OCI-M1 (cell line): ENCODE measurements at regions not wholly inside any gene's neighbourhood (a gene's known extent, or its start where the extent isn't known, plus 50 kb on each side); places are given as distances from the start of the nearest gene placed in this dataset.
A peak's percentile ranks its signal among the peaks of the same experiment; 100 is the strongest.

ENCODE experiments used
- DNase-seq: peaks from one replicate; lab custom pipeline; 2025; lab: John Stamatoyannopoulos, UW

DNA sequence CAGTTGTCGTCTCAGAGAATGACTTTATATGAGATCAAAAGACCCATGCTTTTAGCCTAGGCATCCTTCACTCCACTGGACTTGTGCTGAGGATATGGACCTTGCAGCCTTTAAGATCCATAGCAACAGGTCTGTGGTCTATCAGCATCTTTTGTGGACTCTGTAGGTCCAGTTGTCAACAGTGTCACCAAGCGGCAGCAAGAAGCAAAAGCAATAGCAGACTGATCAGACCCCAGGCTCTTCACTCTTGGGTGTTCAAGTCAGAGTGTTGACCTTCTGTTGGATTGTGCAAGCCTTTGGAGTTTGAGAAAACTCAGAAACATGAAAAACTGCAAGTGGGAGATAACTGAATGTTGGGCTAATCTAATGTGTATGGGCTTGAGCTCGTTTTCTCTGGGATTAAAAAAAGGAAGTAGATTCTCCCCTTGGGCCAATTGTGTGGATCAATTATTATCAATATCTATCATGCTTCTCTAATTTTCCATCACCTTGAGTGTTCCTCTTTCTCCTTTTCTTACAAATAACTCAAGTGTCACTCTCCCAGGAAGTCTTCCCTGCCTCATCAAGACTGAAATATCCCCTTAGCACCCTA is 144.2 kb downstream of the LYPLAL1 start:
- DNase-seq: peak; percentile 70

DNA sequence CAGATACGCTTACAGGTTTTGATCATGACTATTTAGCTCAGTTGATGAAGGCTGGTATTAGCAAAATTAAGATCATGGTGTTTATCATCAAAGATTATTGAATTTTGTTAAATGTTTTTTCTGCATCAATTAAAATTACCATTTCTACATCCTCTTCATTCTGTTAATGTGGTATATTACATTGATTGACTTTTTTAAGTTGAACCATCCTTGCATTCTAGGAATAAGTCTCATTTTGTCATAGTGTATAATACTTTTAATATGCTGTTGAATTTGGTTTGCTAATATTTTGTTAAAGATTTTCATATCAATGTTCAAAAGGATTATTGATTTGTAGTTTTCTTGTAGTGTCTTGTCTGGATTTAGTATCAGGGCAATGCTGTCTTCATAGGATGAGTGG is 142.4 kb downstream of the LYPLAL1 start:
- no peak for DNase-seq

DNA sequence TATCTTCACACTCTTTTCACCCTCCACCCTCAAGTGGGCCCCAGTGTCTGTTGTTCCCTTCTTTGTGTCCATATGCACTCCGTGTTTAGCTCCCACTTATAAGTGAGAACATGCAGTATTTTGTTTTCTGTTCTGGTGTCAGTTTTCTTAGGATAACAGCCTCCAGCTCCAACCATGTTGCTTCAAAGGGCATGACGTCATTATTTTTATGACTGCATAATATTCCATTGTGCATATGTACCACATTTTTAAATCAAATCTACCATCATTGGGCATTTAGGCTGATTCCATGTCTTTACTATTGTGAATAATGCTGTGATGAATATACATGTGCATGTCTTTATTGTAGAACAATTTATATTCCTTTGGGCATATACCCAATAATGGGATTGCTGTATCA is 140.3 kb downstream of the LYPLAL1 start:
- no peak for DNase-seq

DNA sequence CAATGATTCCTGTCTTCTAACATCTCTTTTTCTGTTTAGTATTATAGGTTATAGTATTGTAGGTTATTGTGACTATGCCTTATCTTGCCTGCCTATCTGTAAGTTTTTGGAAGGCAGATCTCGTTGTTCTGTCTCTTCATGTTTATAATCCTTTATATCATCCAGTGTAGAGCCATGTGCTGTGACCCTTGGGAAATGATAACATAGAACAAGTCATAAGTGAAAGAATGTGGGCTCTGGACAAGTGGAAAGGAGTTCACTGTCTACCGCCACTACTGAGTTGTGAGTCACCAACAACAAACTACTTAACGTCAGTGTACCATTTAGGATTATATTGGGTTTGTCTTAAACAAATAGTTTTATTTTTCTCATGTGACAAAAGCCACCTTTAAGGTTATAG is 139.3 kb downstream of the LYPLAL1 start:
- DNase-seq: no peak

DNA sequence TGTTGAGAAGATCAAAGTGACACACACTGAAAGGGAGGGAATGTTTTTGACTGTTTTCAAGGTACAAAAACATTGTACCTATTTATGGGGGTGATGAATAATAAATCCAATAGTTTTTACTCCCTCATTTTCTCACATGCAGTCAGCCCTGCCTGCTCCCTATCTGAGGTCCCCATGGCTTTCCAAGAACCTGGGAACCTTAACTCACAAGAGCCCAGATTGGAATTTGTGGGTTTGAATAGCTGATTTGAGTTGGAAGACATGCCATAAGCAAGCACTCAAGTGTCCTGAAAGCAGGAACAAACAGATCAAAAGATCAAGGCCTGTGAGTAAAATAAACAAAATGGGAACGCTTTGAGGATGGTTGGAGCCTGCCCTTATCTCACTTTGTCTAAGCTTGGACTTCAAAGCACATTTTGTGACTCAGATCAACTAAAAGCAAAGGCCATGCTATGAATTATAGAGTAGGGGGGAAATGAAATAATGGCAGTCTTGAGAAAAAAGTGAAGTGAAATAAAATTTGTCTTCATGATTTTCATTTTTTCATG is 136.6 kb downstream of the LYPLAL1 start:
- DNase-seq: peak; percentile 13

DNA sequence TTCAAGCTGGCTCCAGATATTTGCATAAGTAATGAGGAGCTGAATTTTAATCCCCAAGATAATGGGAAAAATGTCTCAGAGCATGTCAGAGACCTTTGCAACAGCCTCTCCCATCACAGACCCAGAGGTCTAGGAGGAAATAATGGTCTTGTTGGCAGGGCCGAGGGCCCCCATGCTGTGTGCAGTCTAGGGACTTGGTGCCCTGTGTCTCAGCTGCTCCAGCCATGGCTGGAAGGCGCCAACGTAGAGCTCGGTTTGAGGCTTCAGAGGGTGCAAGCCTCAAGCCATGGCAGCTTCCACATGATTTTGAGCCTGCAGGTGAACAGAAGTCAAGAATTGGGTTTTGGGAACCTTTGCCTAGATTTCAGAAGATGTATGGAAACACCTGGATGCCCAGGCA is 134.7 kb downstream of the LYPLAL1 start:
- DNase-seq: no peak

DNA sequence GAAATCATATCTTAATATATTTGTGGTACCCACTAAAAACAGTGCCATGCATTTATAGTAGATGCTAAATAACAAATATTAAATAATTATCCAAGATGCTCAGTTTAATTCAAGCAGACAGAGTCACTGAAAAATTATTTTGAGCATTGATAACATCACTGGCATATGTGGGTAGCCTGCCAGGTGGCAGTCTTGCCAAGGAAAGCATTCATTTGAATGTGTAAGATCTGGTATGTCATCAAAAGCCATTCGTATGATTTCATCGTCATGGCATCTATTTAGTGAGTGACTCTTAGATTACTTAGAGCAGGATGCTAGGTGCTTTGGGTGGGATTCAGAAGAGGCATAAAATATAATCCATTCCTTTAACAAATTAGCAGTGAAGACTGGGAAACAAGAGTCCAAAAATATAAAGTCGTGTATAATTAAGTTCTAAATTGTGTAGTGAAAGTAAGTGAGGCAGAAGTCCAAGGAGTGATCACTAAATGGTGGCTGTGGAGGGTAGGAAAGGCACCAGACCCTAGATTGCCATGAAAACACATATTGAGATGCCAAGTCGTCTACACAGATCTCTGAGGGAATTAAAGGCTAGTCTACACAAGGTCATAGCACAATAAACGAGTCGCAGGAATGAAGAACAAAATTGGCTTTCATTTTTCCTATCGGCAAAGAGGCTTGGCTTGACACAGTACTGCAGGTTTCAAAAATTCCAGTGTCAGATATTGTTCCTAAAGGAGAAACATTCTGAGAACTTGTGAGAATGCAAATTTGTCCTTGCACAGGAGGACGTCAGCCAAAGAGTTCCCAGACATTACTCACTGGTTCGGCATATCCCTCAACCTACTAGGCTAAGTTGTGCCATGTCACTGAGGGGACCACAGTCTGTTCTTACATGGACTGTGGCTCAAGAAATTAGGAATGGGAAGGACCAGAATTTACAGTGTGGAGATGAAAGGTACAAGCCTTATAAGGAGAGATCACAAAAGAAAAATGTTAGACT is 130.8 kb downstream of the LYPLAL1 start:
- no peak for DNase-seq

DNA sequence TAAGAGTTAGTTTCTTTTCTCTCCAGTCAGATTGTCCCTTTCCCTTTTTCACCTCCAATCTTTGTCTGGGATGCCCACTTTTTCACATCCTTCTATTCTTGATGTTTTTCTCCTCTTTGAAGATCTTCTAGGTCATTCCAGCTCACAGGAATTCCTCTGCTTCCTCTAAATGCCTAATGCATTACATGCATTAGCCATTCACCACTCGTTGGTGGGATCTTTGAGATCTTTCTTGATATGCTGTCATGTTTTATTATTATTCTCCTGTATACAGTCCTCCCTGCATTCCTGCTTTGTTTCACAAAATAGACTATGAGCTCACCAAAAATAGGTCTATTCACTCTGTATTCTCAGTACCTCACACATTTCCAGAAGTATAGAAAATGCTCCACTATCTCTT is 129.0 kb downstream of the LYPLAL1 start:
- DNase-seq: no peak

DNA sequence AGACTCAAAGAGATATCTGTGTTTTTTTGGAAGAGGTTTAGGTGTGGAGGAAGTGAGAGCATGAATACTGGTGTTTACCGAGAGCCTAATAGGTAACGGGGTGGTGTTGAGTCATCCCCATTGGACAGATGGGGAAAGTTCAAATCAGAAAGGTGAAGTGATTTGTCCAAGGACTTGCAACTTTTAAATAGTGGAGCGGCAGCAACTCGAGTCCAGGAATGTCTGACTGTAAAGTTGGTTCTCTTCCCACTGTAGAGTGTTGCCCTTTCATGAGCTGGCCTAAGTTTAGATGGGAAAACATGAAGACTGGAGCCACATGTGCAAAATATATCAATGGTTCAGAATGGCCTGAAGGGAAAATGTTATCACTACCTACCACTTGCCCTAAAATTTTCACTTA is 125.7 kb downstream of the LYPLAL1 start:
- no peak for DNase-seq

DNA sequence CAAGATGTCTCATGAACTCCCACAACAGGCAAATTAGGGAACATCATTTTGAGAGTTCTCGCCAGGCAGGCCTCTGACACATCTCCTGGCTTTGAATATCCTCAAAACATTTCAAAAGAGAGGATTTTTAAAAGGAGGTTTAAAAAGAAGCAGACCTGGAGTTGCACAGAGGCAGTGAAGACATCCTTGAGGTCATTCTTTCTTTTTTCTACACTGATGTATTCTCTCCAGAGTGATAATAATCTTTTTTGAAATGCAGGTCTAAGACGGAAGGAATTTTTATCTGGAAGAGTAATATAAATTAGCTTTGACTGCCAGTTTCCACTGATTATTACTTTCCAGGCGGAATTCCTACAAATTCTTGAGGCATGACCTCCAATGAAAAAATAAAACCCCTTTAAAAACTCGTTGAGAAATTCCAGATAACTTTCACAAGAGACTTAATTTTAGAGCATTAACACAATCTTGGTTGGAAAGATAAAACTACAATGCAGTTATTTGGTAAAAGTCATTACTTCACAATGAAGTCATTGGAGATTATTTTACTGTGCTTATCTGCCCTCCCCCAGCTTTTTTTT is 125.0 kb downstream of the LYPLAL1 start:
- DNase-seq: no peak

DNA sequence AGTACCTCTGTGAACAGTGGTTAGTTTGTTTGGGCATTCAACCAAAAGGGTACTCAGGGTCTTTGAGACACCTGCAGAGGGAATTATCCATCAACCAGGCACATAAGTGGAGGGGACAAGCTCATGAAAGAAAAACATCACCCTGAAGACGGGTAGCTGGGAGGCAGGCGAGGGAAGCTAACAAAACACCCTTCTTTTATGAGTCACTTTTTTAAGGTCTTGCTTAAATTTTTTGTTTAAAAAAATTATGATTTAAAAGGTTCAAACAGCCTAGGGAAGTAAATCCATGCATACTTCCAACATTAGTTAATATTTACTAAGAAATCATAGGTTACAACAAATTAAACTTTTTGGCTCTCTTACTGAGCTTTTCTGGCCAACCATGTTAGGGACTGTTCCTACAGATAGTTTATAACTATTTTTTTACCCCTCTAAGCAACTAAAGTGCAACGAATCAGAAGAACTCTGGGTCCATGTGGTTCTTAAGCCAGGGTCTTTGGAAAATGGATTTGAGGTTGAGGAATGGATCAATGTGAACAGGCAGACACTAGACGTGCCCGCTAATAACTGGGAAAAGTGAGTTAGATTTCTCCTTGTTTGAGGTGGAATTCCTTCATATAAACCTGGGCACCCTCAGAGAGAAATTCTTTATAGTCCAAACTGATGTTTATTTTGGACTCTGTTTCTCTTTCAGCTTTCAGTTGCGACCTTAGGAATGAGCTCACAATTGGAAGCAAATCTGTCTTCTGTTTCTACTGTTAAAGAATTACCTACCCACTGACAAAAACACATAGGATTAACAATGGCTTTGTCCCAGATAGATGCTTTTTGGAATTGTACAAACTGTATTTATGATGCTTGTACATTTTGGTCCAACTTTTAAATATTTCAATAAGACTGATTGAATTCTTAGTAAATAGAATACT is 123.0 kb downstream of the LYPLAL1 start:
- no peak for DNase-seq

DNA sequence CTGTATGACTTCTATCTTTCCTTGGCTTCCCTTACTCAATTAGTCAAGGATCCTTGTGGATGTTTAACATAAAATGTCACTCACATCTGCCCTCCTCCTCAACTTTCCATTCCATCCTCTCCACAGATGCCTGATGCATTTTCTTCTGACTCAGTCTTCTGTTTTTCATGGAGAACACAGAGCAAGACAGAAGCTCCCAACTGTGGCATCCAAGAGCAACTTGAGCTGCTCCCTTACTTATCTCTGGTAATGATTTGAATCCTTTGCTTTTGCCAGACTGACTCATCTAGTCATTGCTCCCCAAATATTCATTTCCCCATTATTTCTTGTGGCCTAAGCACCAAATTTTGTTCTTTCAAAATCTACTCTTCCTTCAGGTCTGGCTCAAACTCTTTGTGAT is 120.6 kb downstream of the LYPLAL1 start:
- DNase-seq: no peak

DNA sequence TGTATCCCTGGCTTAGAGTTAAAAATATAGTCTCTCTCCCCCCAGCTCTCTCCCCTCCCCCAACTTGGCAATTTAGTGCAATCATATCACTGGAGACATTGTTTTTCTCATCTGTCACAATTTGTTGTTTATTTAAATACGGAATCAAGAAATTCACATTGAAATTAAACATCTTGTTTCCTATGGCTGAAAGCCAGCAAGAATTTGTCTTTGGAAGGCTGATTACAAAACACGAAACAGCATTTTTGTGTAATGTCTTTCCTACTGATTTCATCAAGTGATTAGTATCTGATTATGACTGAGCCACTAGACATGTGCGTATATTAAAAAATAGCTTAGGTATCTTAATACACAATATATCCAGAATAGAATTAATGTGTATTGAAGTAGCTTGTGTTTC is 119.7 kb downstream of the LYPLAL1 start:
- no peak for DNase-seq

DNA sequence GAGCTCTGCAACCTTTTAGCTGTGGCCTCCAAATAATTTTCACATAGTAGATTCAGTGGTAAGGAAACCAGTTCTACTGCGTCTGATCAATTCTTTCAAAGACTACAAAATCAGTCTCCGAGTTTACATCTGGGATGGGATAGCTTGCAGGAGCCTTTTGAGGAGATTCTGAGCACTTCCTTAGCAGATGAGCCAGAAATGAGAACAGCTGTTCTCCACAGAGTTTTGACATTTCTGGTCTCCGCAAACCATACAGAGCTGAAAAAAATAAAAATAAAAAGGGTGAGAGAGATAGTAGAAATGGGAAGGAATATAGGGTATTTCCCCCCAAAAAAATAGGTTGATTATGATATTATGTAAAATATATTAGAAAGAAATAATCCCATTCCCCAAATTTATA is 119.3 kb downstream of the LYPLAL1 start:
- DNase-seq: no peak

DNA sequence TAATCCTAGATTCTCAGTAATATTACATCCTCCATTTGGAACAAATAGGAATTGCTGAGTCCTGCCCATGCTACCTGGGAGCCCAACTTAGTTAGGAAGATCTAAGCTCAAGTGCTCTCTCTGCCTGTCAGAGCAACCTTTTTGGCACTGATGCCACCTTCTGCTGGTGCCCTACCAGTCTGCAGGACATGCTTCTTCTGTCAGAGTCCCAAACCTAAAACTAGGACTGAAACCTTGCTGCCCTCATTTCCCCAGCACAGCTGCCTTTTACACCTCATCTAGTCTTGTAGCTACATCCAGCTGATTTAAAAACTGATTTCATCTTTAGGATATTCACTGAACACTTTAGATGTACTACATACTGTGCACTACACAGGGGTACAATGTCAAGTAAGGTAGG is 118.7 kb downstream of the LYPLAL1 start:
- DNase-seq: no peak

DNA sequence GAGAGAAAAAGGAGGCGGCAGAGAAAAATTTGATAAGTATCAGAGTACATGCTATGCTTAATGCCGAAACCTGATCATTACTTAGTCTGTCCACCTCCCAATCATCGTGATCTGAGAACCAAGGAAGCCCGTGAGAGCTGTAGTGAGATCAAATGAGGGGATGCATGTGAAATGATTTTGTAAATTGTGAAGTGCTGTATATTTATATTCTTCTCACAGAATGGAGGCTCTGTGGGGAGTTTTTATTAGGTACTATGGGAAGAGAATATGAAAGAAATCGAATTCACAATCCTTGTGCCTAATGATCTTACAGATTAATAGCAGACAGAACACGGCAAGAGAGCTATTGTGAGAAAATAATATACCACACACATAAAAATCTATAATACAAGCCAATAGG is 115.5 kb downstream of the LYPLAL1 start:
- no peak for DNase-seq

DNA sequence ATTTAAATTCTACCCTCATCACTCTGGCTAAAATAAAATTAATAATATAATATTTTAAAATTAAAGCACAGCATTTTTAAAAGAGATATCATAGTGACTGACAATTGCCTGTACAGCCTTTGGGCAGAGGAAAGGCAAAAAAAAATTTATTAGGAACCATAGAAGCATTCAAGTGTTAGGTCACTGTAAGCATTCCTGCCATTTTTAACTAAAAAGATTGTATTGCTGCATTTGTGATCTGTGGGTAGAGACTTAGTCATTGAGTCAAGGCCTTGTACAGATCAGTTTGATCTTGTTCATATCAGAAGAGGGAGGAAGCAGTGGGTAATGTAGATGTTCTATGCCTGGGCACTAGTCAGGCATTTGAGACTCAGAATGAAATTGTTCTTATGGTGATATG is 109.9 kb downstream of the LYPLAL1 start:
- no peak for DNase-seq

DNA sequence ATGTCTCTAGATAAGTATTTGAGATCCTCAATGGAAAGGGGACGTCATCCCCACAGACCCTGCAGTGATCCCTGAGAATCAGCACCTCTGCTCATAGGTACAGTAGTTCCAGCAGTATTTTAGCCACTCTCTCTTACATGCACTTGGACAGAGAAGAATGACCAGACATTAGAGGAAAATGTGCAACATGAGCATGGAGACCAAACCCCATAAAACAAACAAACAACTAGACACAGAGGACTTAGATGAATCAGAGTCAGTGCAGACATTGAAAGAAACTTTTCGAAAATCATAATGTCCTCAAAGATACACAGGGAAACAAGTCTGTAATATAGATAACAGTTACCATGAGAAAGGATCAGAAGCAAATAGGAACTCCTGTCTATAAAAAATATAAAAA is 108.2 kb downstream of the LYPLAL1 start:
- DNase-seq: no peak

DNA sequence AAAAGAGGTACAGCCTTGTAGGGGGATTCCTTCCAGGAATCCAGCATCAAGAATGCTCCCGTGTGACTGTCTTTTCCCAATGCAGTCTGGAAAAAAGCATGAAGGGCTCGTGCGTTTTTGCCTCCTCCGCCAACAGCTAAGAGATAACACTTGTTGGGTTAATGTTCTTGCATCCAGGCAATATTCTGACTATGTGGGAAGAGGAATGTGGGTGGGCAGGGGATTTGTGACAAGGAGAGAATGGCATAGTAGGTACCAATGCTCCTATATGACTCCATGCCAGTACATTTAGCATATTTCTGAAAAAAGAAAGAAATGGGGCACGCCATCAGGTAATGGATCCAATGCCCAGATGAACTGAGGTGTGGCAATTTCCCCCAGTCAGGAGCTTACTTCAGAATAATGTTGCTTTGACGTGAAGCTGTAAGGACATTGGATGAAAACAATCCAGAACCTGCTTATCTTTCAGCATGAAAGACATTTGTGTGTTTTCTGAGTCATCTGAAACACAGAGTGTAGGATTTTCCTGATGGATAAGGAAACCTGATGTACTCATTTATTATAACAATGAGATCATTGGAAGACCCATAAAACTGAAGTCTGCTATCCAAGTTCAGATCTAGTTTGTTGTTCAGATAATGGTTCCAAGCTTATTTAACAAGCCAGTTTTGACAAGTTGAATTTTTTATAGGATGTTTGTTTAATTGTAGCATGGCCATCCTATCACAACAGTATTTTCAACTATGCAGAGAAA is 105.5 kb downstream of the LYPLAL1 start:
- no peak for DNase-seq

DNA sequence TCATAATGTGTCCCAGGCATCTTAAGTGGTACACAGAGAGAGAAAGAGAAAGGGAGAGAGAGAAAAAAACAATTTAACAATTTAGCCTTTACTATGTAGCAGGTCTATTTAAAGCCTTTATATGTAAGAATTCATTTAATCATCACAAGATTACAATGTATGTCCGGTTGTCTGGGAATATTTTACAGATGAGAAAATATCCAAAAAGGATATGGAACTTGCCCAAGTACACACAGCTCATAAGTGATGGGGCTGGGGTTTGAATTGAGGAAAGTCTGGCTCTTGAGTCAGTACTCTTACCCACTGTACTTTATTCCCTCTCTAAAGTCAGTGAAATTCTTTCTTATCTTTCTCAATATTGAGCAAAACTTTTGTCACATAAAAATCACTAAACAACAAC is 104.6 kb downstream of the LYPLAL1 start:
- DNase-seq: no peak
